Breast epithelium (tissue), 3 donors: ENCODE measurements at regions not wholly inside any gene's neighbourhood (a gene's known extent, or its start where the extent isn't known, plus 50 kb on each side); places are given as distances from the start of the nearest gene placed in this dataset.

Experiments used
- CTCF ChIP-seq, 3 donors: fragments of 450-650 bp; IDR thresholded peaks; one replicate each; pipeline ENCODE4 v1.5.1; 2016 to 2017; ENCODE audit warnings: antibody characterized with exemption in 3 of 3, mild to moderate bottlenecking in 3 of 3, moderate library complexity in 3 of 3
- POLR2A ChIP-seq: fragments of 450-650 bp; IDR thresholded peaks from one replicate; pipeline ENCODE4 v1.6.1; 2016; ENCODE audit warnings: antibody characterized with exemption, mild to moderate bottlenecking, moderate library complexity

- TF ChIP-seq POLR2A: no peak
- TF ChIP-seq CTCF (IDR thresholded peaks at IDR 0.05): no peak
Measured at GRCh38 chr6:14746139-14746837, 499.6 kb upstream of the JARID2 start.
